ENCODE measurements at regions not wholly inside any gene's neighbourhood (a gene's known extent, or its start where the extent isn't known, plus 50 kb on each side); places are given as distances from the start of the nearest gene placed in this dataset.

DNA sequence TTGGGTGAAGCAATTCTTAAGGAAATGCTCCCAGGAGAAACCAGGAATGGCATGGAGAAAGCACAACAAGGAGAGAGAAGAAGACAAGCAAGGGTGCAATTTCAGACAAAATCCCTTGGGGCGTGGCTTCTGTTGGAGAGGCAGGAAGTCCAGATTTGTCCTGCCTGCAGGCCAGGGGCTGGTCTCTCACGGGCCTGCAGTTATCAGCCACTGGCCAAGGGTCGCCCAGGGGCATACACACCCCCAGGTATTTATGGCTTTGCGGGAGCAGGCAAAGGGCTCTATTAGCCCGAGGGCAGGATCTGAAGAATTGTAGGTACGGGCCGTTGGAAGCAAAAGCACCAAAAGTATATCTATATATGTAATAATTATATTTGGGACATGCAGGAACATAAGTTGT lies 87.7 kb downstream of the IYD start:
- Histone ChIP-seq H3K9me3 (no peaks in the 10 kb centered on the region), H3K36me3 (no peaks in the 10 kb centered on the region), H3K4me3 (no peak overlapping the region), H3K4me1 (no peaks in the 10 kb centered on the region), H3K27me3 (no peaks in the 10 kb centered on the region), H3K27ac (no peak overlapping the region)
- FAIRE-seq = no peak
- ATAC-seq = no peak
- WGBS, 2 donors = 71 to 73% methylated on average over 7 of the region's 7 CpGs
- intact Hi-C loops (cut with DNase I) = no loop called here
- DNase-seq = no peak
- TF ChIP-seq CTCF (IDR thresholded peaks at IDR 0.05) = no peak

DNA sequence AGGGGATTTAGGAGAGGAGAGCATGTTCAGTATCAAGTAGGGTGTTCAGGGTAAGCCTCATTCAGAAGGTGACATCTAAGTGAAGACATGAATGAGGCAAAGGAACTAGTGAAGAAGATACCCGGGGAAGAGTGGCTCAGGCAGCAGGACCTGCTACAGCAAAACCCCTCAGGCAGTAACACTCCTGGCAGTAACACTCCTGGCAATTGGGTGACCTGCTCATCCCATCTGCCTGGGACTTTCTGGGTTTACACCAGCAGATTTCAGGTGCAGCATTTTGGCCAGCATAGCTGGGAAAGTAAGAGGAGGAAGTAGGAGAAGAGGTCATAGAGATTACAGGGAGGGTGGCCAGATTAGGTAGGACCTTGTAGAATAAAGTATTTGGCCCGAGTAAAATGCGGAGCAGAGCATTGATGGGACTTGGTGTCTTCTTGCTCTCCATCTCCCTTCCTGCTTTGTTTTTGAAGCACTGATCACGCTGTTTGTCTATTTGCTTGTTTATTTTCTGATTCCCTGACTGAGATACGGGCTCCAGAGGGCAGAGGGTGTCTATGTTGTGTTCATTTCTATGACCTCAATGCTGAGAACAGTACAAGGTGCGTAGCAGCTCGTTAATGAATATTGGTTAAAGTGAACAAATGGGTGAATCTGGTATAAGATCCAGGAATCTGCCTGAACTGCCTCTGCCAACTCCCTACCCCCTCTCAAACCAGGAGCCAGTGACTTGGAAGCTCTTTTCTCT lies 88.3 kb downstream of the IYD start:
- ATAC-seq (no peak), DNase-seq (no peak), FAIRE-seq (no peak)
- H3K27me3 ChIP-seq = no peaks in the 10 kb centered on the region
- H3K36me3 ChIP-seq = no peaks in the 10 kb centered on the region
- WGBS, 2 donors = 62 to 79% methylated on average over 7 of the region's 7 CpGs
- H3K27ac ChIP-seq = no peak overlapping the region
- no peaks in the 10 kb centered on the region for H3K4me1 ChIP-seq
- TF ChIP-seq CTCF (IDR thresholded peaks at IDR 0.05) = no peak
- intact Hi-C loops (cut with DNase I) = no loop called here
- H3K9me3 ChIP-seq = no peaks in the 10 kb centered on the region
- no peak overlapping the region for H3K4me3 ChIP-seq

- no peak overlapping the region for H3K4me3 ChIP-seq
- DNase-seq = no peak
- no peaks in the 10 kb centered on the region for H3K9me3 ChIP-seq
- WGBS, 2 donors = 56 to 62% methylated on average over 5 of the region's 5 CpGs
- intact Hi-C loops (cut with DNase I) = no loop called here
- H3K36me3 ChIP-seq = no peaks in the 10 kb centered on the region
- no peak overlapping the region for H3K27ac ChIP-seq
- FAIRE-seq = no peak
- no peaks in the 10 kb centered on the region for H3K27me3 ChIP-seq
- TF ChIP-seq CTCF (IDR thresholded peaks at IDR 0.05) = no peak
- ATAC-seq = no peak
- no peaks in the 10 kb centered on the region for H3K4me1 ChIP-seq
Measured at GRCh38 chr6:150458579-150458978, 89.8 kb downstream of the IYD start.

DNA sequence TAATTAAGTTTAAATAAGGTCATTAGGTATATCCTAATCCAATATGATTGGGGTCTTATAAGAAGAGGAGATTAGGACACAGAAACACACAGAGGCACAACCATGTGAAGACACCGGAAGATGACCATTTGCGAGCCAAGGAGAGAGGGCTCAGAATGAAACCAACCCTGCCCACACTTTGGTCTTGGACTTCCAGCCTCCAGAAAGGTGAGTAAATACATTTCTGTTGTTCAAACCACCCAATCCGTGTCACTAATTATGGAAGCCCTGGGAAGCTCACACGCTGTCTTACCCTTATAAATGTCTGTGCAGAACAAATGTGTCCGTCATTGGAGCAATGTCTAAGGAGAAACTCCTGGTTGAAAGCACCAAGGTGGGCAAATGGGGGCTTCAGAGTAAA lies 95.0 kb downstream of the IYD start:
- Histone ChIP-seq H3K36me3 (no peaks in the 10 kb centered on the region), H3K27ac (no peak overlapping the region), H3K27me3 (no peaks in the 10 kb centered on the region), H3K4me1 (no peaks in the 10 kb centered on the region), H3K9me3 (no peaks in the 10 kb centered on the region), H3K4me3 (no peak overlapping the region)
- DNase-seq (no peak), FAIRE-seq (no peak), ATAC-seq (no peak)
- no peak for TF ChIP-seq CTCF (IDR thresholded peaks at IDR 0.05)
- 87 to 90% methylated on average over 5 of the region's 5 CpGs for WGBS, 2 donors
- intact Hi-C loops (cut with DNase I) = no loop called here

DNA sequence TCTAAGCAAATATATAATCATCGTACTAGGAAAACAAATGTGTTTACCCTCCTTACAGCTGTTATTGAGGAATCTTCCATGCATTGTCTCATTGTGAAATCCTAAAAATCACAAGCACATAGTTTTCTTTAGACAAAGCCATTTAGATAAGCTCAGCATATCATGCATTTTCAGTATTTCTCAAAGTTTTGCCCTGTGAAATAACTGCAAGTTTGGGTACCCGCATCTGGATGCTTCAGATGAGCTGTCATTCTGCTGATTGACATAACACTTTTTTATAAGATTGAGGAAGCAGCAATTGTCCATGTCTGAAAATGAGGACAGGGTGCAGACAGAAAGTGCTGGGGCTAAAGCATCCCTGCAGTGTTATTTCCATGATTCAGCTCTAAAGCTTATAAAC lies 96.2 kb downstream of the IYD start:
- WGBS, 2 donors = 67 to 71% methylated on average over 2 of the region's 2 CpGs
- Histone ChIP-seq H3K36me3 (no peaks in the 10 kb centered on the region), H3K4me1 (no peaks in the 10 kb centered on the region), H3K9me3 (no peaks in the 10 kb centered on the region), H3K4me3 (no peak overlapping the region), H3K27me3 (no peaks in the 10 kb centered on the region), H3K27ac (no peak overlapping the region)
- no peak for FAIRE-seq
- DNase-seq = no peak
- intact Hi-C loops (cut with DNase I) = no loop called here
- no peak for TF ChIP-seq CTCF (IDR thresholded peaks at IDR 0.05)
- no peak for ATAC-seq

Measured in pancreas (tissue), 10 donors.